ENCODE measurements at regions not wholly inside any gene's neighbourhood (a gene's known extent, or its start where the extent isn't known, plus 50 kb on each side); places are given as distances from the start of the nearest gene placed in this dataset.

DNA sequence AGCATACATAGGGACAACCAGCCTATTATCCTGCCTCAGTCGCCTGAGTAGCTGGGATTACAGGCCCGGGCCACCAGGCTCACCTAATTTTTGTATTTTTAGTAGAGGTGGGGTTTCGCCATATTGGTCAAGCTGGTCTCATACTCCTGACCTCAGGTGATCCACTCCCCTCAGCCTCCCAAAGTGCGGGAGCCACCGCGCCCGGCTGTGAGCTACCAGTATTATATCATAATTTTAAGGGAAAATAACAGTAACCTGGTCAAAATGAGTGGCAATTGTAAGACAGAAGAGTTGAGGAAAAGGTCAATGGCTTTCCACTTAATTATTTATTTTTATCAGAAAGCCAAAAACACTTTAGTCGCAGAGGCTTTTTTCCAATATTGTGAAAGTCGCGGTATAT, 652.6 kb upstream of the BCHE start:
- TF ChIP-seq POLR2AphosphoS5 (IDR thresholded peaks at IDR 0.05; ENCODE audit: low read depth, low read length) (no peak), SIN3A (IDR thresholded peaks at IDR 0.05; ENCODE audit: borderline replicate concordance, insufficient read depth, low read depth, low read length) (no peak)
- TF ChIP-seq, protein P1, sequence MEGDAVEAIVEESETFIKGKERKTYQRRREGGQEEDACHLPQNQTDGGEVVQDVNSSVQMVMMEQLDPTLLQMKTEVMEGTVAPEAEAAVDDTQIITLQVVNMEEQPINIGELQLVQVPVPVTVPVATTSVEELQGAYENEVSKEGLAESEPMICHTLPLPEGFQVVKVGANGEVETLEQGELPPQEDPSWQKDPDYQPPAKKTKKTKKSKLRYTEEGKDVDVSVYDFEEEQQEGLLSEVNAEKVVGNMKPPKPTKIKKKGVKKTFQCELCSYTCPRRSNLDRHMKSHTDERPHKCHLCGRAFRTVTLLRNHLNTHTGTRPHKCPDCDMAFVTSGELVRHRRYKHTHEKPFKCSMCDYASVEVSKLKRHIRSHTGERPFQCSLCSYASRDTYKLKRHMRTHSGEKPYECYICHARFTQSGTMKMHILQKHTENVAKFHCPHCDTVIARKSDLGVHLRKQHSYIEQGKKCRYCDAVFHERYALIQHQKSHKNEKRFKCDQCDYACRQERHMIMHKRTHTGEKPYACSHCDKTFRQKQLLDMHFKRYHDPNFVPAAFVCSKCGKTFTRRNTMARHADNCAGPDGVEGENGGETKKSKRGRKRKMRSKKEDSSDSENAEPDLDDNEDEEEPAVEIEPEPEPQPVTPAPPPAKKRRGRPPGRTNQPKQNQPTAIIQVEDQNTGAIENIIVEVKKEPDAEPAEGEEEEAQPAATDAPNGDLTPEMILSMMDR (IDR thresholded peaks at IDR 0.05): no peak
